GM23338 (cell line): ENCODE measurements at regions not wholly inside any gene's neighbourhood (a gene's known extent, or its start where the extent isn't known, plus 50 kb on each side); places are given as distances from the start of the nearest gene placed in this dataset.

ENCODE experiments used
- ATAC-seq: fragments of 200-7000 bp; cut with Tn5 transposase; 3 replicates; pipeline ENCODE4 v1.9.1; 2020
- DNase-seq: peaks from one replicate; pipeline ENCODE4 v3.0.0-alpha.2; 2015; ENCODE audit warnings: low spot score
- H2AFZ ChIP-seq: fragments of 200-600 bp; sonication (generic); 2 replicates; pipeline ENCODE4 v1.8.0; 2016; ENCODE audit warnings: antibody characterized with exemption, mild to moderate bottlenecking, moderate library complexity
- H3F3A ChIP-seq: fragments of 200-600 bp; sonication (generic); replicated peaks from 2 replicates; pipeline ENCODE4 v1.8.0; 2017; ENCODE audit warnings: antibody characterized with exemption, mixed run types, low read depth
- H3K27ac ChIP-seq: fragments of 200-600 bp; sonication (generic); 2 replicates; pipeline ENCODE4 v1.6.1; 2016; ENCODE audit warnings: low read depth
- H3K27me3 ChIP-seq: fragments of 200-600 bp; sonication (generic); 2 replicates; pipeline ENCODE4 v1.8.0; 2016; ENCODE audit warnings: mild to moderate bottlenecking, mixed run types, moderate library complexity; ENCODE audit not compliant: insufficient read depth
- H3K36me3 ChIP-seq: fragments of 200-600 bp; sonication (generic); 2 replicates; pipeline ENCODE4 v1.8.0; 2016; ENCODE audit warnings: mild to moderate bottlenecking; ENCODE audit not compliant: insufficient read depth
- H3K4me1 ChIP-seq: fragments of 200-600 bp; sonication (generic); 2 replicates; pipeline ENCODE4 v1.8.0; 2016; ENCODE audit warnings: mild to moderate bottlenecking, moderate library complexity; ENCODE audit not compliant: insufficient read depth
- H3K4me2 ChIP-seq: fragments of 200-600 bp; sonication (generic); 2 replicates; pipeline ENCODE4 v1.7.1; 2017; ENCODE audit warnings: mixed run types
- H3K4me3 ChIP-seq: fragments of 200-600 bp; sonication (generic); 2 replicates; pipeline ENCODE4 v1.6.1; 2016; ENCODE audit warnings: mixed run types
- H3K79me2 ChIP-seq: fragments of 200-600 bp; sonication (generic); replicated peaks from 2 replicates; pipeline ENCODE4 v1.8.0; 2017; ENCODE audit warnings: mild to moderate bottlenecking; ENCODE audit not compliant: insufficient read depth
- H3K9me2 ChIP-seq: fragments of 200-600 bp; sonication (generic); 2 replicates; pipeline ENCODE4 v1.8.0; 2017; ENCODE audit not compliant: insufficient read depth
- H4K20me1 ChIP-seq: fragments of 200-600 bp; sonication (generic); replicated peaks from 2 replicates; pipeline ENCODE4 v1.8.0; 2017; ENCODE audit warnings: mild to moderate bottlenecking; ENCODE audit not compliant: insufficient read depth
- H3K27ac Mint-ChIP-seq: 2 replicates; pipeline ENCODE4 v1.8.0; 2020; ENCODE audit warnings: inconsistent platforms, mild to moderate bottlenecking, moderate library complexity, mixed read lengths
- H3K27me3 Mint-ChIP-seq: 3 replicates; pipeline ENCODE4 v1.8.0; 2022; ENCODE audit warnings: low read depth, mild to moderate bottlenecking, moderate library complexity, mixed read lengths, inconsistent platforms; ENCODE audit not compliant: insufficient read depth, poor library complexity
- H3K36me3 Mint-ChIP-seq: 3 replicates; pipeline ENCODE4 v1.8.0; 2021; ENCODE audit warnings: low read depth, mild to moderate bottlenecking, inconsistent platforms, moderate library complexity, mixed read lengths
- H3K4me1 Mint-ChIP-seq: 3 replicates; pipeline ENCODE4 v1.8.0; 2020; ENCODE audit warnings: mild to moderate bottlenecking, inconsistent platforms, mixed read lengths
- H3K4me3 Mint-ChIP-seq: 3 replicates; pipeline ENCODE4 v1.8.0; 2021; ENCODE audit warnings: moderate library complexity, mild to moderate bottlenecking, inconsistent platforms, mixed read lengths
- H3K9me3 Mint-ChIP-seq: 3 replicates; pipeline ENCODE4 v1.8.0; 2020; ENCODE audit warnings: moderate library complexity, mild to moderate bottlenecking, inconsistent platforms, mixed read lengths
- CREB1 ChIP-seq: fragments of 250-450 bp; sonication (Bioruptor Pico); IDR thresholded peaks from 2 replicates; pipeline ENCODE4 v1.5.0; 2020; ENCODE audit warnings: low read depth, mild to moderate bottlenecking, moderate library complexity
- EZH2 ChIP-seq: fragments of 200-600 bp; sonication (generic); IDR thresholded peaks from one replicate; pipeline ENCODE4 v1.8.0; 2017; ENCODE audit warnings: antibody characterized with exemption, mild to moderate bottlenecking, low read depth; ENCODE audit not compliant: unreplicated experiment
- REST ChIP-seq: IDR thresholded peaks from one replicate; pipeline ENCODE4 v1.6.1; 2018; ENCODE audit warnings: antibody characterized with exemption; ENCODE audit not compliant: unreplicated experiment
- STAT1 ChIP-seq: IDR thresholded peaks from one replicate; pipeline ENCODE4 v1.6.1; 2016; ENCODE audit warnings: antibody characterized with exemption; ENCODE audit not compliant: unreplicated experiment
- ZNF331 ChIP-seq: fragments of 250-450 bp; sonication (Bioruptor Pico); IDR thresholded peaks from 2 replicates; pipeline ENCODE4 v1.5.0; 2020; ENCODE audit warnings: low read depth, mild to moderate bottlenecking, moderate library complexity
- TF ChIP-seq, protein P1 (sequence below): IDR thresholded peaks from 2 replicates; pipeline ENCODE4 v1.6.1; 2016; ENCODE audit warnings: antibody characterized with exemption

- TF ChIP-seq CREB1 (CRISPR knock-in tag), result no peak
Observed at GRCh38 chr14:49425921-49426320, 160.3 kb downstream of the RPS29 start (continued).

GRCh38 chr14:49424436-49425331 lies 161.5 kb downstream of the RPS29 start:
- H2AFZ ChIP-seq, result no peak overlapping the region
- DNase-seq (no peak), ATAC-seq (no peak)
- no peaks in the 10 kb centered on the region for H3F3A ChIP-seq
- Mint-ChIP-seq H3K27ac (no peak overlapping the region), H3K36me3 (no peaks in the 10 kb centered on the region), H3K4me1 (peaks cover 8% of the 10 kb centered on the region), H3K9me3 (no peaks in the 10 kb centered on the region), H3K27me3 (peaks cover 7% of the 10 kb centered on the region), H3K4me3 (no peak overlapping the region)
- peaks cover 11% of the 10 kb centered on the region; the same call in 1 of the 2 replicates for H3K4me1 ChIP-seq
- H4K20me1 ChIP-seq, result no peaks in the 10 kb centered on the region
- H3K36me3 ChIP-seq, result no peaks in the 10 kb centered on the region
- TF ChIP-seq EZH2 (no peak), ZNF331 (CRISPR knock-in tag) (no peak), REST (no peak), STAT1 (no peak)
- TF ChIP-seq, protein P1, sequence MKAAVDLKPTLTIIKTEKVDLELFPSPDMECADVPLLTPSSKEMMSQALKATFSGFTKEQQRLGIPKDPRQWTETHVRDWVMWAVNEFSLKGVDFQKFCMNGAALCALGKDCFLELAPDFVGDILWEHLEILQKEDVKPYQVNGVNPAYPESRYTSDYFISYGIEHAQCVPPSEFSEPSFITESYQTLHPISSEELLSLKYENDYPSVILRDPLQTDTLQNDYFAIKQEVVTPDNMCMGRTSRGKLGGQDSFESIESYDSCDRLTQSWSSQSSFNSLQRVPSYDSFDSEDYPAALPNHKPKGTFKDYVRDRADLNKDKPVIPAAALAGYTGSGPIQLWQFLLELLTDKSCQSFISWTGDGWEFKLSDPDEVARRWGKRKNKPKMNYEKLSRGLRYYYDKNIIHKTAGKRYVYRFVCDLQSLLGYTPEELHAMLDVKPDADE, result no peak
- no peaks in the 10 kb centered on the region for H3K9me2 ChIP-seq
- H3K27me3 ChIP-seq, result no peaks in the 10 kb centered on the region
- H3K27ac ChIP-seq, result no peak overlapping the region
- H3K79me2 ChIP-seq, result no peaks in the 10 kb centered on the region
- H3K4me3 ChIP-seq, result no peak overlapping the region
- no peak overlapping the region for H3K4me2 ChIP-seq

DNA sequence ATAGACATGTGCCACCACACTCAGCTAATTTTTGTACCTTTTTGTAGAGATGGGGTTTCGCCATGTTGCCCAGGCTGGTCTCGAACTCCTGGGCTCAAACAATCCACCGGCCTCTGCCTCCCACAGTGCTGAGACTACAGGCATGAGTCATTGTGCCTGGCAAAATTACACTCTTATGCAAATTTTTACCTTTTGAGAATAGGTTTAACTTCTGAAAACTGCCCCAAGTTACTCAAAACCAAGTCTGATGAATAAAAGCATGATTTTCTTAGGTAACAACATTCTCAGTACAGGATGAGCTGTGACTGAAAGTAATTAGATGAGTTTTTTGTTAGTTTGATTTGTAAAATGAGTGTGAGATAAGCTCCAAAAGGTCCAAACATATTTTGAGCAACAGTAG lies 166.0 kb downstream of the RPS29 start:
- Histone ChIP-seq H3K27ac (no peak overlapping the region), H3K4me1 (peaks cover 20% of the 10 kb centered on the region), H3F3A (no peaks in the 10 kb centered on the region), H3K27me3 (no peaks in the 10 kb centered on the region), H3K36me3 (no peaks in the 10 kb centered on the region), H3K79me2 (no peaks in the 10 kb centered on the region), H3K4me2 (no peak overlapping the region), H3K4me3 (no peak overlapping the region), H2AFZ (no peak overlapping the region), H4K20me1 (no peaks in the 10 kb centered on the region), H3K9me2 (no peaks in the 10 kb centered on the region)
- Mint-ChIP-seq H3K9me3 (no peaks in the 10 kb centered on the region), H3K4me1 (peaks cover 21% of the 10 kb centered on the region), H3K4me3 (no peak overlapping the region), H3K27ac (no peak overlapping the region), H3K36me3 (no peaks in the 10 kb centered on the region), H3K27me3 (peaks cover 7% of the 10 kb centered on the region)
- DNase-seq (no peak), ATAC-seq (no peak)
- no peak for TF ChIP-seq STAT1
- no peak for TF ChIP-seq REST
- no peak for TF ChIP-seq CREB1 (CRISPR knock-in tag)
